ENCODE measurements at regions not wholly inside any gene's neighbourhood (a gene's known extent, or its start where the extent isn't known, plus 50 kb on each side); places are given as distances from the start of the nearest gene placed in this dataset.

GRCh38 chr9:20032413-20033006, 243.7 kb upstream of the SLC24A2 start:
- Mint-ChIP-seq H3K4me3 (no peak overlapping the region), H3K27me3 (ENCODE audit: low read depth in 3 of 3) (peaks cover 0 to 4% (median 4%) of the 10 kb centered on the region in 3 donors), H3K27ac (no peak overlapping the region), H3K4me1 (no peaks in the 10 kb centered on the region), H3K36me3 (no peaks in the 10 kb centered on the region), H3K9me3 (no peaks in the 10 kb centered on the region)
- no peak for DNase-seq

DNA sequence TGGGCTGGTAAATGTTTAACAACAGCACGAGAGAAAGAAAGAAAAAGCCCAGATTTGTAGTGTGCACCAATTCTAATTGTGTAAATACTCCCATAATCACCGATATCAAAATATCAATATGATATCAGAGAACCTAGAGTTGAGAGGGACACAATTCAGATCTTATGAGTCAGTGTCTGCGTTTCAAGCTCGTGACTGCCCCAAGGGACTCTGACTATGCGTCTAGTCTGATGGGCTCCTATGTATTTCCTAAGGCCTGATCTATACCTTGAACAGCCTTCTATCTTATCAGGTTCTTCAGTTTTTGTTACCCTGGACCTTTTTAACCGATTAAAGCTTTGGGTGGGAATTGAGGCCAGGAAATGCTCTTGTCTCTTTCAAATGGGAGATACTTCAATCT, 243.0 kb upstream of the SLC24A2 start:
- Mint-ChIP-seq H3K4me1 (no peaks in the 10 kb centered on the region), H3K27ac (no peak overlapping the region), H3K9me3 (no peaks in the 10 kb centered on the region), H3K27me3 (ENCODE audit: low read depth in 3 of 3) (peaks cover 0 to 4% (median 4%) of the 10 kb centered on the region in 3 donors), H3K4me3 (no peak overlapping the region), H3K36me3 (no peaks in the 10 kb centered on the region)
- no peak for DNase-seq

DNA sequence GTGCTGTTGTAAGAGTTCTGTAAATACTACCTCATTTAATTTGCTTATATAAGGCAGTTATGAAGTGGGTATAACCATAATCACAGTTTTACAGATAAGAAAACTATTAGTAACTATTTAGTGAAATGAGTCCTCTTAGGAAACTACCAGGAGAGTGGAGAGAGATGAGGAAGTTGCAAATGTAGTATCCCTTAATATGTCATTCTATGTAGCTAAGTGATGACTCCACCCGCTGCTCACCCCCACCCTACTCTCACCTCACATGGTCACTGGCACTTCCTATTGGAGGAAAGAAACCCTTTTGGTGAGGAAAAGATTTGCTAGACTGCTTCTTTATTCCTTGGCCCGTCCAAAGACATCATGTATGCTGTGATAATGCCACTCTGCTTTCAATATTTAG, 241.8 kb upstream of the SLC24A2 start:
- no peak for DNase-seq
- peaks cover 0 to 4% (median 4%) of the 10 kb centered on the region in 3 donors for H3K27me3 Mint-ChIP-seq (ENCODE audit: low read depth in 3 of 3)

DNA sequence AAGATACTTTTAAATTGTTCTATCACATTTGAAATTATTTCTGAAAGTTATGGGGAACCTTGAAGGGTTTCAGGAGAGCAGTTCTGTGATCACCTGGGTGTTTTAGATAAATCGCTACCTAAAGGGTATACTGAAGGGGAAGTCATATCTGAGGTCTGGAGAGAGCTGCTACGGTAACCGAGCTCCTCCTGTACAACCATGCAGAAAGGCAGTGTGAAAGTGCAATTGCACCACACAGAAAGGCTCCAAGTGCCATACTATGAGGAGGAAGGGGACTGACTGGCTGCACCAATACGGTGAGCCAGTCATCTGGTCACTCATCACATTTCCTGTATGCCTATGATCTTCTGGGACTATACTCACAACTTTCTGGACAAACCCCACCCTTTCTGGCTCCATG, 241.4 kb upstream of the SLC24A2 start:
- no peak for DNase-seq
- H3K9me3 Mint-ChIP-seq = no peaks in the 10 kb centered on the region
- H3K4me1 Mint-ChIP-seq = no peaks in the 10 kb centered on the region
- H3K4me3 Mint-ChIP-seq = no peak overlapping the region
- H3K36me3 Mint-ChIP-seq = no peaks in the 10 kb centered on the region
- H3K27me3 Mint-ChIP-seq (ENCODE audit: low read depth in 3 of 3) = peaks cover 0 to 4% (median 4%) of the 10 kb centered on the region in 3 donors
- H3K27ac Mint-ChIP-seq = no peak overlapping the region

More for the DNA sequence above, 241.8 kb upstream of the SLC24A2 start:
- H3K4me3 Mint-ChIP-seq = no peak overlapping the region
- no peaks in the 10 kb centered on the region for H3K4me1 Mint-ChIP-seq
- no peak overlapping the region for H3K27ac Mint-ChIP-seq
- H3K36me3 Mint-ChIP-seq = no peaks in the 10 kb centered on the region
- no peaks in the 10 kb centered on the region for H3K9me3 Mint-ChIP-seq

DNA sequence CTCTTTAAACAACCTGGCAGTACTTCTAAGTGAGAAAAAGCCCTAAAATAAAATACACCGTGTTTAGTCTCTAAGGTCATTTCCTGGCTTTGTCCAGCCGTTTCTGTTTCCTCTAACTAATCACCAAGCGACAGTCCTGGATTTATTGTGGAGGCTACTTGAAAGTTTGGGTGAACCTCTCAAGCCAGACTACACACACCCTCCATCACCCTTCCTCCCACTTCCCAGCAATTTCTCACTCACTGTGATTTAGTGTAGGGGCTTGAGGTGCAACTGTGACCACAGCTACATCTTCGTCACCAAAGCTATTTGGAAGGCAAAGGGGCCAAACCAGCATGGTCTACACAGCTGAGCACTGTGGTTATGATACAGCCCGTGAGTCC, 240.0 kb upstream of the SLC24A2 start:
- no peaks in the 10 kb centered on the region for H3K4me1 Mint-ChIP-seq
- no peak for DNase-seq
- H3K27me3 Mint-ChIP-seq (ENCODE audit: low read depth in 3 of 3) = peaks cover 0 to 4% (median 4%) of the 10 kb centered on the region in 3 donors
- H3K4me3 Mint-ChIP-seq = peak overlapping the region in 1 of 5 donors; percentile 0
- no peaks in the 10 kb centered on the region for H3K36me3 Mint-ChIP-seq
- no peaks in the 10 kb centered on the region for H3K9me3 Mint-ChIP-seq
- no peak overlapping the region for H3K27ac Mint-ChIP-seq

- H3K27me3 Mint-ChIP-seq (ENCODE audit: low read depth in 3 of 3) = peaks cover 0 to 5% (median 3%) of the 10 kb centered on the region in 3 donors
- no peak for DNase-seq
- H3K36me3 Mint-ChIP-seq = no peaks in the 10 kb centered on the region
- no peak overlapping the region for H3K27ac Mint-ChIP-seq
- no peaks in the 10 kb centered on the region for H3K4me1 Mint-ChIP-seq
- no peaks in the 10 kb centered on the region for H3K9me3 Mint-ChIP-seq
- no peak overlapping the region for H3K4me3 Mint-ChIP-seq
Observed at GRCh38 chr9:20028192-20028848, 239.5 kb upstream of the SLC24A2 start.

DNA sequence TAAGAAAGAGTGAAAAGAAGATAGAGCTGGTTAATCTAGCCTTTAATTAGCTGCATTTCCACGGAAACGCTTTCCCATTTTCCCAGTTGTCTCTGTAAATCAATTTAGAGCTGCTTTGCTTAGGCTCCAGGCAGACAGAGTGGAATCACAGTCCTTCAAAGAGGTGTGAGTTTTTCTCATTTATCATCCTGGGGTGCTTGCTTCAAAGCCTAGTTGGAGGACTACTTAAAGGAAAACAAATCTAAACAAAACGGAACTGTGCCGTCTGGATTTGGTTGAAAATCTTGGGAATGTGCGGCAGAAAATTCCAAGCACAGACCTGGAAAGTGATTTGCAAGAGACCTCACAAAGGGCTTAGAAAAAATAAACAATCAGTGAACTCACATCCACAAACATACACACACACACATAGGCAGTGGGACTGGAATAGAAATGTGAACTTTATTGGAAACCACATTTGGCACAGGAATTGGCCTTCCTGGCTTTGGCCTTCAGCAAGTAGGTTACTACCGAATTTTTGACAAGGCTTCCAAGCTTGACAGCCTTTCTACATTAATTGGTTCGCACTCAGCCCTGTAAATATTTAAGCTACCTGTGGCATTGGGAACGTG, 235.2 kb upstream of the SLC24A2 start:
- H3K27me3 Mint-ChIP-seq (ENCODE audit: low read depth in 3 of 3) = peaks cover 2 to 5% (median 3%) of the 10 kb centered on the region in 3 donors
- H3K4me3 Mint-ChIP-seq = no peak overlapping the region
- no peak overlapping the region for H3K27ac Mint-ChIP-seq
- H3K4me1 Mint-ChIP-seq = no peaks in the 10 kb centered on the region
- no peaks in the 10 kb centered on the region for H3K36me3 Mint-ChIP-seq
- DNase-seq = no peak
- peaks cover 0 to 4% (median 0%) of the 10 kb centered on the region in 6 donors for H3K9me3 Mint-ChIP-seq

- Mint-ChIP-seq H3K9me3 (peaks cover 0 to 4% (median 0%) of the 10 kb centered on the region in 6 donors), H3K4me1 (no peaks in the 10 kb centered on the region), H3K27ac (no peak overlapping the region), H3K27me3 (ENCODE audit: low read depth in 3 of 3) (peaks cover 2 to 5% (median 4%) of the 10 kb centered on the region in 3 donors), H3K4me3 (no peak overlapping the region), H3K36me3 (no peaks in the 10 kb centered on the region)
- no peak for DNase-seq
Observed at GRCh38 chr9:20023210-20023905, 234.5 kb upstream of the SLC24A2 start.

DNA sequence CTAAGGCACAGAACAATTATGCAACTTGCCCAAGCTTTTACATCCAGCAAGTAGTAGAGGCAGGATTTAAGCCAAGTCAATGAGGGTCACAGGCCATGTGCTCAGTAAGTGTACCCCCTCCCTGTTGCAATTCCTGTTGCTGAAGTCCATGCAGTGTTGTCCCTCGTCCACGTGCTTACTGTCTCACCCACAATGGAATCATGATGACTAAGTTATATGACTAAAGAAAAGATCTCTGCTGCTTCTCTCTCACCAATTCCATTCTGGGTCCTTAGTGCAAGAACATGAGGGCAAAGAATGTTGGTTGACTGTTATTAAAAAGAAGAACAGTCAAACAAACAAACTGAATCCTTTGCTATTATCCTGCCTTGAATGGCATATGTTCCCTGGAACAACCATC, 233.6 kb upstream of the SLC24A2 start:
- Mint-ChIP-seq H3K27me3 (ENCODE audit: low read depth in 3 of 3) (peaks cover 3 to 6% (median 4%) of the 10 kb centered on the region in 3 donors), H3K4me1 (no peaks in the 10 kb centered on the region), H3K27ac (no peak overlapping the region), H3K9me3 (peaks cover 0 to 8% (median 0%) of the 10 kb centered on the region in 6 donors), H3K36me3 (no peaks in the 10 kb centered on the region), H3K4me3 (no peak overlapping the region)
- DNase-seq = no peak

- H3K27me3 Mint-ChIP-seq (ENCODE audit: low read depth in 3 of 3) = peaks cover 0 to 6% (median 3%) of the 10 kb centered on the region in 3 donors
- peaks cover 0 to 8% (median 0%) of the 10 kb centered on the region in 6 donors for H3K9me3 Mint-ChIP-seq
- H3K27ac Mint-ChIP-seq = no peak overlapping the region
- DNase-seq = no peak
- H3K4me1 Mint-ChIP-seq = no peaks in the 10 kb centered on the region
- no peak overlapping the region for H3K4me3 Mint-ChIP-seq
- H3K36me3 Mint-ChIP-seq = no peaks in the 10 kb centered on the region
Observed at GRCh38 chr9:20016611-20017010, 227.8 kb upstream of the SLC24A2 start.

DNA sequence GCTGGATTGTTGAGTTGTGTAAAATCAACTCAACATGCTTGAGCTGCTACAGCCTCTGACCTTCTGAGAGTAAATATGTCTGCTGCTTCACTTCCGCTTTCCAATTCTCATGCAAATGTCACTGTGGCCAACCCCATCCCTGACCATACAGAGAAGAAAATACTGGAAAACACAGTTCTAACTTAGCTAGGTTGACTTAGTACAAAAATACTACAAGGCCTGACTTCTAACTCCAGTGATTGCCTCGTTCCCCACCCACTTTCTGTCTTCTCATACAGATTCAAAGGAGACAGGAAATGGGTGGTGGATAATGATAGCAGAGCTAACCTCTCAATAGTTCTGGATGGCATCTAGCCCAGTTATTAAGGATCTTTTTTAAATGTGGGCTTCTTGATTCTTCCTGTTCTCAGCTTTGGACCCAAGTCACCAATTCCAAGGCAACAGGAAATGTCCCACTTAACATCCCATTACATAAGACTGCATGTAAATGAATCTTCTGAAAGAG, 226.6 kb upstream of the SLC24A2 start:
- H3K27ac Mint-ChIP-seq = no peak overlapping the region
- no peak for DNase-seq
- H3K36me3 Mint-ChIP-seq = peaks cover 0 to 4% (median 0%) of the 10 kb centered on the region in 3 donors
- H3K4me1 Mint-ChIP-seq = no peaks in the 10 kb centered on the region
- no peak overlapping the region for H3K4me3 Mint-ChIP-seq
- H3K27me3 Mint-ChIP-seq (ENCODE audit: low read depth in 3 of 3) = peaks cover 0 to 6% (median 3%) of the 10 kb centered on the region in 3 donors
- H3K9me3 Mint-ChIP-seq = peaks cover 0 to 13% (median 4%) of the 10 kb centered on the region in 6 donors

GRCh38 chr9:20014168-20014567, 225.3 kb upstream of the SLC24A2 start:
- Mint-ChIP-seq H3K4me3 (no peak overlapping the region), H3K27ac (no peak overlapping the region)

DNA sequence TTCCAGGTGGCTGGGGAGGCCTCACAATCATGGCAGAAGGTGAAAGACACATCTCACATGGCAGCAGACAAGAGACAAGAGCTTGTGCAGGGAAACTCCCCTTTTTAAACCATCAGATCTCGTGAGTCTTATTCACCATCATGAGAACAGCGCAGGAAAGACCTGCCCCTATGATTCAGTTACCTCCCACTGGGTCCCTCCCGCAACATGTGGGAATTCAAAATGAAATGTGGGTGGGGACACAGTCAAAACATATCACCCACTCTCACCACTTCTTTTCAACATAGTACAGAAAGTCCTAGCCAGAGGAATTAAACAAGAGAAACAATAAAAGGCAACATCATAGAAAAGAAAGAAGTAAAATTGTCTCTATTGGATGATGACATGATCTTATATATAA, 223.4 kb upstream of the SLC24A2 start:
- Mint-ChIP-seq H3K27ac (no peak overlapping the region), H3K4me1 (no peaks in the 10 kb centered on the region), H3K36me3 (peaks cover 0 to 4% (median 0%) of the 10 kb centered on the region in 3 donors)

More at GRCh38 chr9:20014168-20014567, 225.3 kb upstream of the SLC24A2 start:
- Mint-ChIP-seq H3K9me3 (peaks cover 0 to 10% (median 4%) of the 10 kb centered on the region in 6 donors), H3K27me3 (ENCODE audit: low read depth in 3 of 3) (peaks cover 0 to 5% (median 3%) of the 10 kb centered on the region in 3 donors), H3K36me3 (peaks cover 0 to 4% (median 0%) of the 10 kb centered on the region in 3 donors), H3K4me1 (no peaks in the 10 kb centered on the region)
- DNase-seq = no peak

More for the DNA sequence above, 223.4 kb upstream of the SLC24A2 start:
- no peak overlapping the region for H3K4me3 Mint-ChIP-seq
- peaks cover 0 to 5% (median 0%) of the 10 kb centered on the region in 3 donors for H3K27me3 Mint-ChIP-seq (ENCODE audit: low read depth in 3 of 3)
- H3K9me3 Mint-ChIP-seq = peaks cover 0 to 5% (median 4%) of the 10 kb centered on the region in 6 donors
- DNase-seq = no peak

Measured in immature natural killer cell (primary cell).